ENCODE measurements at regions not wholly inside any gene's neighbourhood (a gene's known extent, or its start where the extent isn't known, plus 50 kb on each side); places are given as distances from the start of the nearest gene placed in this dataset.

- no peaks in the 10 kb centered on the region for H3K79me1 ChIP-seq (ENCODE audit: insufficient read depth, low read depth, low read length, poor library complexity, severe bottlenecking)
- no peak overlapping the region for H3K23ac ChIP-seq (ENCODE audit: insufficient read length, low read depth, low read length)
- TF ChIP-seq CTCF (conservative IDR thresholded peaks at IDR 0.05), result no peak
- no peak overlapping the region for H2AFZ ChIP-seq (ENCODE audit: low read length)
- no peaks in the 10 kb centered on the region for H3K79me2 ChIP-seq (ENCODE audit: insufficient read depth, low read length)
- H2BK15ac ChIP-seq (ENCODE audit: low read depth, low read length), result no peak overlapping the region
- H3K18ac ChIP-seq (ENCODE audit: insufficient read length, low read depth, low read length), result no peak overlapping the region
- Mint-ChIP-seq H3K4me3 (no peak overlapping the region), H3K9me3 (no peaks in the 10 kb centered on the region; a peak in 1 of 5 replicates), H3K36me3 (ENCODE audit: insufficient read depth in 1 of 3, low read depth in 3 of 3) (no peaks in the 10 kb centered on the region), H3K27me3 (ENCODE audit: low read depth) (no peaks in the 10 kb centered on the region), H3K27ac (no peak overlapping the region), H3K4me1 (peaks cover 4 to 9% of the 10 kb centered on the region in 2 experiments; a peak in 2 of 4 replicates)
- no peak overlapping the region for H4K5ac ChIP-seq (ENCODE audit: insufficient read length, low read depth, low read length)
- H2AK5ac ChIP-seq (ENCODE audit: insufficient read length, low read length), result no peak overlapping the region
- no peak for DNase-seq
- no peaks in the 10 kb centered on the region; the same call in 1 of the 2 replicates for H3K4me1 ChIP-seq (ENCODE audit: insufficient read depth, low read length)
- H3K14ac ChIP-seq (ENCODE audit: insufficient read depth, low read length), result no peak overlapping the region
- no CpG with 5 or more reads among the region's 1 CpG for WGBS (ENCODE audit: extremely low coverage, insufficient read length, low lambda C conversion rate)
- no peak overlapping the region for H2BK12ac ChIP-seq (ENCODE audit: insufficient read length, low read depth, low read length)
- H4K91ac ChIP-seq (ENCODE audit: insufficient read length, low read depth, low read length), result no peak overlapping the region
- H3K9ac ChIP-seq (ENCODE audit: extremely low read depth, insufficient read length, low read length), result no peak overlapping the region
- H2BK120ac ChIP-seq (ENCODE audit: low read depth, low read length, poor library complexity, severe bottlenecking), result no peak overlapping the region
- no peak overlapping the region for H2BK5ac ChIP-seq (ENCODE audit: insufficient read length, low read length)
- no peak overlapping the region for H3K56ac ChIP-seq (ENCODE audit: insufficient read length, low read depth, low read length)
- no peak overlapping the region for H3K27ac ChIP-seq (ENCODE audit: insufficient read length, low read depth, low read length)
- H3K27me3 ChIP-seq (ENCODE audit: insufficient read depth, low read length), result no peaks in the 10 kb centered on the region
- H3K9me3 ChIP-seq (ENCODE audit: control insufficient read depth, low read depth, low read length), result no peaks in the 10 kb centered on the region
- H3K4me2 ChIP-seq (ENCODE audit: insufficient read depth, insufficient read length, low read length), result no peak overlapping the region
- H3K23me2 ChIP-seq (ENCODE audit: insufficient read length, low read depth, low read length, poor library complexity, severe bottlenecking), result no peaks in the 10 kb centered on the region
- no peak overlapping the region for H4K8ac ChIP-seq (replicated peaks; ENCODE audit: insufficient read length, low read depth, low read length)
- H3T11ph ChIP-seq (ENCODE audit: low read length), result no peak overlapping the region
- H2BK20ac ChIP-seq (ENCODE audit: low read depth, low read length, poor library complexity, severe bottlenecking), result no peak overlapping the region
- H4K20me1 ChIP-seq (ENCODE audit: control insufficient read depth, insufficient read depth, insufficient read length), result no peaks in the 10 kb centered on the region
- no peak overlapping the region for H3K4ac ChIP-seq (ENCODE audit: low read depth, low read length)
Measured at GRCh38 chr13:63554157-63554556, 2138.5 kb upstream of the PCDH20 start.
